ENCODE measurements at regions not wholly inside any gene's neighbourhood (a gene's known extent, or its start where the extent isn't known, plus 50 kb on each side); places are given as distances from the start of the nearest gene placed in this dataset.

DNA sequence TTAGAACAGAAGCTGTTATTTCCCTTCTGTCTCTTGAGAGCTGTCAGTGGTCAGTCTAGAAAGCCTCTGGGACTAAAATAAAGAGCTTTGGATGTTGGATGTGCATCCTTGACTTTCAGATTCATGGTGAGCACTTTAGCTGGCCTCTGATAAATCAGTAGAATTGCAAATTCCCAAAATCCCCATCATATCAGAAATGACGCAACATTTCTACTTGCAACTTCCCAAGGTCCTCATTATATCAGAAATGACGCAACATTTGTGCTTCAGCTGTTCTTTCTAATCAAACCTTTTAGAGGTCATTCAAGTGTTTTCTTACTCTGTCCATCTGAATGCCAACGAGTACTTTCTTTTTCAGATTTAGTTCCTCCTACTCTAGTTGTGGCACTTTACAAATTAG, 167.3 kb upstream of the MOCS2 start:
- TF ChIP-seq CTCF (IDR thresholded peaks at IDR 0.05; ENCODE audit: low read depth, low read length, missing control alignments): no peak
- DNase-seq (ENCODE audit: extremely low read depth, low read depth): no peak
- no peak overlapping the region for H3K4me3 ChIP-seq (replicated peaks; ENCODE audit: low read depth, low read length)

DNA sequence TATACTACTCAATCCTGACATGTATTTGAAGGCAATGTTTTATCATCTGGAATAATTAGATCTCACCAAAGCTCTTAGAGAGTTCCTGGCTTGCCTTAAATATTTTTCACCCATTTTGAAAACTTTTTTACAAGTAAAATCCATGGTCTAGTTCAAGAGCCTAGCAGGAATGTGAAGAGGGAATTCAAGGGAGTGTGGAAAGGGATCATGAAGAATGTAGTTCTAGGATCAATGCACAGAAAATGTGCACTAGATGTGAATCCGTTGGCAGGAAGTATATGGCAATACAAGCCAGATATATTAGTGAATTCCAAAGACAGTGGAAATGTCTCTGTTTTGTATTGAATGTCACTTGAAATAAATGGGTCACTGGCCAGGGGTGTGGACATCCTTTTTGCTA, 167.9 kb upstream of the MOCS2 start:
- DNase-seq (ENCODE audit: extremely low read depth, low read depth): no peak
- no peak overlapping the region for H3K4me3 ChIP-seq (replicated peaks; ENCODE audit: low read depth, low read length)
- TF ChIP-seq CTCF (IDR thresholded peaks at IDR 0.05; ENCODE audit: low read depth, low read length, missing control alignments): no peak

DNA sequence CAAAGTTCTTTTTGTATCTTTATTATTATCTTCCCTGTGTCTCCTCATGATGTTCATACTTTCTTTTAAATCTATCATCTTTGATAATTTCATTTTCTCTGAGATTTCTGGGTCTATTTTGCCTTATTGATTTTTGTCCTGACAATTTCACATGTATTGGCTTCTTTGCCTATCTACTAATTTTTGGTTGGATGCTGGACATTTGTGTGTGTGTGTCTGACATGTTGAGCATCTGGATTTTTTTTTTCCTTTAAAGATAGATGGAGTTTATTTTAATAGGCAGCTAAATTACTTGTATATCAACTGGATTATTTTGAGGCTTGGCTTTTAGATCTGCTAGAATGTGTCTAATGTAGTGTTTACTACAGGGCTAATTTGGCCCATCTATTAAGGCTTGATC, 178.0 kb upstream of the MOCS2 start:
- no peak for DNase-seq (ENCODE audit: extremely low read depth, low read depth)
- TF ChIP-seq CTCF (IDR thresholded peaks at IDR 0.05; ENCODE audit: low read depth, low read length, missing control alignments): no peak
- H3K4me3 ChIP-seq (replicated peaks; ENCODE audit: low read depth, low read length): no peak overlapping the region

GRCh38 chr5:53288511-53288910, 179.0 kb upstream of the MOCS2 start:
- DNase-seq (ENCODE audit: extremely low read depth, low read depth): no peak
- no peak overlapping the region for H3K4me3 ChIP-seq (replicated peaks; ENCODE audit: low read depth, low read length)
- TF ChIP-seq CTCF (IDR thresholded peaks at IDR 0.05; ENCODE audit: low read depth, low read length, missing control alignments): no peak

DNA sequence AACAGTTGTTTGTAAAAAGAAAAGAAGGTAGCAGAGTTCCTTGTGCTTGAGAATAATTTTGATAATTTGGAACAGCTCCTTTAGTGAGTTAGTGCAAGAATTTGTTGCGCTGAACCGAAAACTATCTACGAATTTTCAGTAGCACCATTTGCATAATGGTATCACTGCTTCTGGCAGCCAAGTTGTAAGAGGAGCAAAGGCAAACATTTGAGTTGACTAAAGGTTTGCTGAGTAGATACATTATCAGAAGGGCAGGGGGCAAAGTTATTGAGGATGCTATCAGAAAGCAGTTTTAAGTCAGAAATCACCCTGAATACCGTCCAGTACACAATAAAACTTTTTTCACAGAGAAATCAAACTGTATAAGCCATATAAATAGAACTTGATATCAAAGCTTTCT, 181.5 kb upstream of the MOCS2 start:
- no peak overlapping the region for H3K4me3 ChIP-seq (replicated peaks; ENCODE audit: low read depth, low read length)
- TF ChIP-seq CTCF (IDR thresholded peaks at IDR 0.05; ENCODE audit: low read depth, low read length, missing control alignments): no peak
- no peak for DNase-seq (ENCODE audit: extremely low read depth, low read depth)

GRCh38 chr5:53291528-53291927, 182.0 kb upstream of the MOCS2 start:
- DNase-seq (ENCODE audit: extremely low read depth, low read depth): no peak
- H3K4me3 ChIP-seq (replicated peaks; ENCODE audit: low read depth, low read length): no peak overlapping the region
- no peak for TF ChIP-seq CTCF (IDR thresholded peaks at IDR 0.05; ENCODE audit: low read depth, low read length, missing control alignments)

DNA sequence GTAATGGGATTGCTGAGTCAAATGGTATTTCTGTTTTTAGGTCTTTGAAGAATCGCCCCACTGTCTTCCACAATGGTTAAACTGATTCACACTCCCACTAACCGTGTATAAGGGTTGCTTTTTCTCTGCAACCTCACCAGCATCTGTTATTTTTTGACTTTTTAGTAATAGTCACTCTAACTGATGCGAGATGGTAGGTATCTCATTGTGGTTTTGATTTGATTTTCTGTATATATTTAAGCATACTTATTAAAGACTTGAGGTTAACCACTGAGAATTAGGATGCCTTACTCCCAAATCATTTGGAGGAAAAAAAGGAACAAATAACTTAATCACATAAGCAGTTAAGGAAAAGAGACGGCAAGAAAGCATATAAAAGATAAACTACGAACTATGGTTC, 181.6 kb upstream of the FST start:
- no peak for TF ChIP-seq CTCF (IDR thresholded peaks at IDR 0.05; ENCODE audit: low read depth, low read length, missing control alignments)
- DNase-seq (ENCODE audit: extremely low read depth, low read depth): no peak
- H3K4me3 ChIP-seq (replicated peaks; ENCODE audit: low read depth, low read length): no peak overlapping the region
